GM21786 (cell line): ENCODE measurements at regions not wholly inside any gene's neighbourhood (a gene's known extent, or its start where the extent isn't known, plus 50 kb on each side); places are given as distances from the start of the nearest gene placed in this dataset.

ENCODE experiments used
- ATAC-seq: cut with Tn5 transposase; IDR thresholded peaks from one replicate; pipeline ENCODE4 v1.9.1; 2021; ENCODE audit not compliant: unreplicated experiment

DNA sequence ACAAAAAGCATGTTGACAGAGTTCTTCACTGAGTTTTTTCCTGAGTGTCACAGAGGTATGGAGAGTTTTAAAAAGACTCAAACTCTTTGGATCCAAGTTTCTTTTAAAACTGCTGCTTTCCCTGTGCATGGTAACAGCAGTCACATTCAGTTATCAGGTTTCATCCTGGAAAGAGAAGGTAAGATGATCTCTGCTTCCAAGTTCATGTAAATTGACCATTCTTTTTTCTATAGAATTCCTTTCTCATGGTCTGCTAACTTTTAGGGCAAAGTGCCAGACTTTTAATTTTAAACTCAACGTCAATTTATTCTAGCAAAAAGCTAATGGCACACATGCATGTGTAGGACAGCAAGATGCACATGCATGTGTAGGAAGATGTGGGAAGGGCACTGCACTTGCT is 52.5 kb upstream of the PRLR start:
- no peak for ATAC-seq

DNA sequence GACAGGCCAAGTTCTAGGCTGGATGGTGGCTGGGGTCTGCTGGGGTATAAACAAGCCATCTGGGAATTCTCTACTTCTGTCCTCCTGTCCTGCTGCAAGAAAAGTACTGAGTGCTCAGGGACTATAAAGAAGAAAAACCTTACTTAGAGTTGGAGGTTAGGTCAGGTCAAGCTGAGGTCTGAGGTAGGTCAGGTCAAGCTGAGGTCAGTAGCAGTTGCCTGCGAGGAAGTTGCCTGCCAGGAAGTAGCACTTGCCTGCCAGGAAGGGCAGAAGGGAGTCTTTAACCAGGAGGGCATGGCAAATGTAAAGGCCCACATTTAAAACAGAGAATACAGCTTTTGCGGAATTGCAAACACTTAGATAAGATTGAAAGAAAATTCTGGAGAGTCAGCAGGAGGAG is 51.3 kb upstream of the PRLR start:
- no peak for ATAC-seq
